HG03342 (cell line): ENCODE measurements at regions not wholly inside any gene's neighbourhood (a gene's known extent, or its start where the extent isn't known, plus 50 kb on each side); places are given as distances from the start of the nearest gene placed in this dataset.

ENCODE experiments used
- ATAC-seq: cut with Tn5 transposase; IDR thresholded peaks from one replicate; pipeline ENCODE4 v1.9.1; 2021; ENCODE audit warnings: mild to moderate bottlenecking, moderate library complexity; ENCODE audit not compliant: unreplicated experiment

DNA sequence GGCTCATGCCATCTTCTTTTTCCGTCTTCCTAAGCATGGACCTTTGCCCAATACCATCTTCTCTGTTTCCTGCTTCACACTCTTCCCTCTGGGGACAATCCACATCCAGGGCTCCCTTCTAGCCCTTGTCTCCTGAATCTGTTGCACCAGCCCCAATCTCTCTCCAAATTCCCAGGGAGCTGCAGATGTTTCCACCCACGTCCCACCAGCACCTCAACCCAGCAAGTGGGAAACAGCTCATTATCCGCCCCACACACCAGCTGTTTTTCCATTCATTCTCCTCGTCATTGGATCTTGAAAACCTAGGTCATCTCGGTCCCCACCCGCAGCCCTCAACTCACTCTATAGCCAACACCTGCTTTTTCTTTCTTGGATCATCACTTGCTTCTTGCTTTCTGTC lies 185.0 kb upstream of the CDYL start:
- ATAC-seq = no peak

DNA sequence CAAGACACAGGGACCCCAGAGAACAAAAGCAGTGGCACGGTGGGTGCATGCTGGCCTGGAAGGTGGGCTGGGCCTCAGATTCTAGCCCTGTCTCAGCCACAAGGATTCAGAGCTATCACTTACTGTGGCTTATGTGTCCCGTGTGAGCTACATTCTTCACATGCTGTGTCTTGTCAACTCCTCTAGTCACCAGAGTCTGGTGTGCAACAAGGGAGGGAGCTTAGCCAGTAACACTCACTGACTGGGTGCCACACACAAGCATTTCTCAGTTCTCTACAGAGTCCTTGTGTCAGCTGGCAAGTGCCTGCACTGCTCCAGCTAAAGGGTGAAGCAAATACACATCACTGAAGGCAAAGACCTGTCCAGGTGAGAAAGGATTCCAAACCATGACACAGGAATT lies 186.9 kb upstream of the CDYL start:
- no peak for ATAC-seq

DNA sequence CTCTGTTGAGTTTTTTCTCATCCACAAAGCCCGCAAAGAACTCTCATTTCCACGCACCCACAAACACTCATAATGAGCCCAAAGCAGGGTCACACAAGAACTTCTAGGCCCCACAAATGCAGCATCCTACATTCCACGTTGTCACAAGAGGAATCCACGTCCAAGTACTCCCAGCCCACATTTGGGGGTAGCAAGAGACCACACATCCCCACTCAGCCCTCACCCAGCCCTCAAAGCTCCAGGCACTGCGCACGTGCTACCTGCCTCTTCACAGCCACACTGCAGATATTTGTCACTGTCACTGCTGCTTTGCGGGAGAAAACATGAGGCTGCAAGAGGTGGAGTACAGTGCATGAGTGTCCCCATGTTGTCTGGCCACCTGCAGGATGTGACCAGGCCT lies 187.6 kb upstream of the CDYL start:
- ATAC-seq = no peak

- ATAC-seq = no peak
Measured at GRCh38 chr6:4588163-4588562, 188.0 kb upstream of the CDYL start.

DNA sequence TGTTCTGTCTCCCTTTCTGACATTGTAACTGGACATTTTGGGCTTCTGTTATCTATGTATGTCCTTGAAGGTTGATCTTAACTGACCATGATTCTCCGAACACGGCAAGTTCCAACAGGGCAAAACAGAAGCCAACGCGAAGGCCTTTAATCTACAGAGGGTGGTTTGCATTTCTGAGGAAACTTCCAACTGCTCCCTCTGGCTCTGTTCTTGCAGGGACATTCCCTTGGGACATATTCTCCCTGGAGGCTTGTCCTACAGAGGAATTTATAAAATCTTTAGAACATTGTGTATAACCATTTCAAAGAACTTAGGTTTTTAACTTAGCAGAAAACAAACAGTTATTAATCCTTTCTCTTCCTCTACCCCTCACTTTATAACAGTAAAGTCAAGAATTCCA lies 189.0 kb upstream of the CDYL start:
- ATAC-seq = no peak

DNA sequence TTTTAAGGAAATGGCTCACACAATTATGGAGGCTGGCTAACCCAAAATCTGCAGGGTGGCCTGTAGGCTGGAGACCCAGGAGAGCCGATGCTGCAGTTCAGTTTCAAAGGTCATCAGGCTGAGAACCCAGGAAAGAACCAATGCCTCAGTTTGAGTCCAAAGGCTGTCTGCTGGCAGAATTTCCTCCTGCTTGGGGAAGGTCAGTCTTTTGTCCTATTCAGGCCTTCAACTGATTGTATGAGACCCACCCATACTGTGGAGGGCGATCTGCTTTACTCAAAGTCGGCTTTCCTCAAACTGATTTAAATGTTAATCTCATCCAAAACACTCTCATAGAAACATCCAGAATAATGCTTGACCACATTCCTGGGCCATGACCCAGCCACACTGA lies 189.7 kb upstream of the CDYL start:
- ATAC-seq = no peak

DNA sequence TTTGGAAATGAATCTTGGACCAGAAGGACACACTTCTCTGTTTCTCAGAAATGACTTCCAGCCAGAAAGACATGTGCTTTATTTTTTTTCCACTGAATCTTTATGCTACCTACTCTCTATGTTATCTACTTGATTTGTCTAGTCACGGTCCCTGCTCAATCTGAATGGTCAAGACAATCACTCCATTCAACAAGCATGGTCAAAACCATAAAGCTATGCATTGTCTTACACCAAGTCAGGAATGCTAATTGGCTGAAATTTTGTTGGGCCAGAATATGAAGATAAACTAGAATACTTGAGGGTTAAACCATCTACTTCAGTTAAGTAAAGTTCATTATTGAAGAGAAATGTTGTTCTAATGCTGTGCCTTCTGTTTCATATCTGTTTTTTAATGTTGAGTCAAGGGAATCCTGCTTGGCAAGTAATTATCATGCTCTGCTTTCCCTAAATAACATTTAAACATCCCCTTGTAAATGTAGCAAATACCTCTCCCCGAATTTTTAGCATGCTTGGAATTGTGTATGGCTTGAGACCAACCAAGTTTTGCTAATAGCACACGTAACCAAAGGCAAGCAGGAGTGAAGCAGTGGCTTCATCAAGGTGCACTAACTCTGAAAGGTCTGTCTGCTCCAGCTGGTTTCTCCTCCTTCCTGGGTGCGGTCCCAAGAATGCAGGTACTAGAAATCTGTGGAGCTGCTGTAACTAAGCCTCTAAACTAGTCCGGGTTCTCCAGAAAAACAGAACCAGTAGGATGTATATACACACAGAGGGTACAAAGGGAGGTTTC lies 190.3 kb upstream of the CDYL start:
- ATAC-seq = no peak

DNA sequence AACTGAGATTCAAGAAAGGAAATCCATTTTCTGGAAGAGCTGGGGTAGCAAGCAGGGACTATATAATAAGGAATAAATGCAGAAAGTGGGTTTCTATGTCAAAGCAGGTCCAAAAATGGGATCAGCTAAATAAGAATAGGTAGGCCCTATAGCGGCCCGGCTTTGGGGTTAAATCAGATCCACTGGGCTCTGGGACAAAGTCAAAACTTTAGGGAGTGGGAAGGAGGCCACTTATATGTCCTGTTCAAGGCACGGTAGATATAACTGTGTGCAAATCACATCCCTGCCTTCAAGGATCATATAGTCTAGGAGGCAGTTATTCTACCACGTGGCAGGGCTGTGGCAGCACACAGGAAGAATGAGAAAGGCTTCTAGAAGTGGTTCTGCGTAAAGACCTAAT lies 191.4 kb upstream of the CDYL start:
- no peak for ATAC-seq

DNA sequence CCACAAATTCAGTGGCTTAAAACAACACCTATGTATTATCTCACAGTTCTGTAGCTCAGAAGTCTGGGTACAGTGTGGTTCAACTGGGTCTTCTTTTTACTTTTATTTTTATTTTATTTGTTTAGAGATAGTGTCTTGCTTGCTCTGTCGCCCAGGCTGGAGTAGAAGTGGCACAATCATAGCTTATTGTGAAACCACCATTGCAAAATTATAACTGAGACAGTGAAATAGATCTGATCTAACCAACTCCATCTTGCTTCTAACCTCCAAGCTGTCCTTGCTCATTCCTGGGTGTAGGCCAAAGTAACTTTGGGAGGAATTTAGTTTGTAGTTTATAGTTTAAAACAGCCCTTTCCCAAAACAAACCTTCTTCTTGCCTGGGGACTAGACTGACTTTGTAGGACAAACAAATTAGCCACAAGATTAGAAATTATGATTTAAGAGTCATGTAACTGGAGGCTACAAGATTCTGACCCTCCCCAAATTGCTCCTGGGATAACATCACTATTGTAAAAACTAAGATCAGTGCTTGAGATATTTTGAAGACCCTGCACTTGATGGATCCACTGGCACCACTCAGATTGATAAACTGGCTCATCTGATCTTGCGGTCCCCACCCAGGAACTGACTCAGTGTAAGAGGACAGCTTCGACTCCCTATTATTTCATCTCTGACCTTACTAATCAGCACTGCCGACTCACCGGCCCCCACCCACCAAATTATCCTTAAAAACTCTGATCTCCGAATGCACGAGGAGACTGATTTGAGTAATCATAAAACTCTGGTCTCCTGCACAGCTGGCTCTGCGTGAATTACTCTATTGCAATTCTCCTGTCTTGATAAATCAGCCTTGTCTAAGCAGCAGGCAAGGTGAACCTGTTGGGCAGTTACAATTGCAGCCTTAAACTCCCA lies 193.4 kb upstream of the CDYL start:
- no peak for ATAC-seq

DNA sequence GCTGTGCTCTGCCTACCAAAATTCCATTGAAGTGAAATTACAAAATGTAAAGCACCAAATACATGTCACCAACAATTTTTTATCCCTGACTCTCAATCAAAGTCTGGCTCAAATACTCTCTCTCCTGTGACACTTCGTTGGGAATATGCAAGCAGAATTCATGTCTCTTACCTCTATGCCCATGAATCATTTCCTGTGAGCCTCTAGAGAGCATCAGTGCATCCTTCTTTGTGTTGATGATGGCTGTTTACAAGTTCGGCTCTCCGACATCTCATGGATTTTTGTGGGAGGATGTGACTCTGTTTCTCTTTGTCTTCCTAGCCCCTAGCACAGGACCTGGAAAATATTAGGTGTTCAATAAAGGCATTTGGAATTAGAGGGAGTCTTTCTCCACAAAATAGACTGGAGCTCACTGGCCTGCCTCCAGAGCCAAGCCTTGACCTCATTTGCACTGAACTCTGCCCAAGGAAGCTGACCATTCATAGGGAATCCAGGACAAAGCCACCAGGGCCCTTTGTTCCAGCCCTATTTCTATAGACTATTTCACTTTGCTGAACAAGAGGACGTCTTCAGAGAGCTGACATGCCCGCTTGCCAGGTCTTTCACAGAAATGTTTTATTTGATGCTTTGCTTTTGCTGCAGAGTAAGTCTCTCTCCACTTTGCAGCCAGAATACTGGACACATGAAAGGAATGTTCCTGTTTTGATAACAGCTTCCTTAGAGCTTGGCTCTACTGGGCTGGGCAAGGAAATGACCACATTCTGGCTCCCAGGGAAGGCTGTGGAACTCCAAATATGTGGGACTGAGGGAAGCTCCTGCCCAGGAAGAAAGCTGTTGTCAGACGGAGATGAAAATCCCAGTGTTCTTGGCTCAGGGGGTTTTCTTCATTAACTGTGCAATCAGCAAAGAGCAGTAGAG lies 194.5 kb upstream of the CDYL start:
- ATAC-seq = no peak

DNA sequence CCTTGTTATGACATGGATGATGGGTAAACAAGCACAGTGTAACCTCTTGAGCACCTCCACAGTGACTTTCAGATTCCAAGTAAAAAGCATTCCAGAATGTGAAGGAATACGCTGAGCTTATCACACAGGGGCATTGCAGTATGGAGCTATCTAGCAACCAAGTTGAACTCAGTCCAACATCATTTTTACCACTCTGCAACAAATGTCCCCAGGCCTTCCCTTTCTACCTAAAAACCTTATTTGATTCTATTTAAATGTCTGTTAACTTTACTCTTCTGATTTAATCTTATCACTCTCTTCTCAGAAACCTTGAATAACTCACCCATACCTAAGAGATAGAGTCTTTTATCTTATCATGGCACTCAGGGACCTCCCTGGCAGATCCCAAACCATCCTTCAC lies 195.8 kb upstream of the CDYL start:
- ATAC-seq = no peak

DNA sequence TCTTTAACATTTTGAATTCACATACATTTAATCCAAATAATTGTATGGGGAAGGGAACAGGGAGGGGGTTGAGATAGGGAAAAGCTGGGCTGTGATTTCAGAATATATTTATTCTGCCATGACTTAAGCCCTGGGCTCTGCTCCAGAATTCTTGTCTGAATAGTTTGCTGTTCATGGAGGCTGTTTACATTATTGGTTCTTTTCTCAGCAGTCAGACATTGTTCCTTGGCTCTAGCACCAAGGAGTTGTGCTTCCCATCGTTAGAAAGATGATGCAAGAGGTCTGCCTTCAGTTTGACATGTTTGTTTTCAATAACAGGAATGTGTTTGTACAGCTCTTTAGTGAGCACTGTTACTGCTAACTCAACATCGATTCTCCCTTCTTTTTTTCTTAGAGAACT lies 198.8 kb upstream of the CDYL start:
- no peak for ATAC-seq

GRCh38 chr6:4575714-4576113 lies 200.5 kb upstream of the CDYL start:
- no peak for ATAC-seq

GRCh38 chr6:4574007-4574406 lies 202.2 kb upstream of the CDYL start:
- ATAC-seq = no peak

GRCh38 chr6:4571011-4571410 lies 205.2 kb upstream of the CDYL start:
- ATAC-seq = no peak

GRCh38 chr6:4568138-4568537 lies 208.1 kb upstream of the CDYL start:
- ATAC-seq = no peak

- ATAC-seq = no peak
Measured at GRCh38 chr6:4567141-4567540, 209.1 kb upstream of the CDYL start.

DNA sequence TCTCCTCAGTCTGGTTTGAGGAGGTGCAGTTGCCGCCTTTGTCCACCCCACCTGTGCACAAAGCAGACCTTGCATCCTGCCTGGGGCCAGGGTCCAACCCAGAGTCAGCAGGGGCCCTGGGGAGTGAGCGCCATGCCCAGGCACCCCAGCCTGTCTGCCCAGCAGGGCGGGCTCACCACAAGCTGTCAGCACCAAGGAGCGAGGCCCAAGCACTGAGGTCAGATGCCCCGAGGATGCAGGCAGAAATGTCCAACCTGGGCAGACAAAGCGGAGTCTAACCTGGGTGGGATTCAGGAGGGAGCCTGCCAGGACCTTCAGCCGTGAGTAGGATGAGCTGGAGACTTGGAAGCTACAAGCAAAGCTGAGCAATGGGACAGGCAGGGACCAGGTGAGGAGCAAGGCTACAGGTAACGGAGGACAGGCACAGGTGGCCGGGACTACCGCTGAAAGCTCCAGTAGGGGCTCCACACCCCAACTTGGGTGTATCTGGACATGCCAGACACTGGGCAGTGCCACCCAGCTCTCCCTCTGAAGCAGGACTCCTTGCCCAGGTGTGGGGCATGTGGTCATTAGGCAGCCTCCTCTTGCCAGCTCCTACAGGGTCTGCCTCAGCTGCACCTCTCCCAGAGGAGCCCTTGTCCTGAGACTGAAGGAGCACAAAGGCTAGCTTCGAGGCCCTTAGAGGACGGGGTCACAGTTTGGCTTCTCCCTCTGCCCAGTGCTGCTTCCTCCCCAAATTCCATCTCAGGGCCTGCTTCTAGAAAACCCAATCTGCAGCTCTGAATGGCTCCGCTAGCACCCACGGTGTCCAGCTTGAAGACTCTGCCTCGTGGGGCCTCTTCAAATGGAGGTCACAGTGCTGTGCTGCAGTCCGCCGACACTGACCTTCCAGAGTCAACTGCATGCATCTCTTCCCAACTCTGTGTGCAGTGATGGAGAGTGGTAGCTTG lies 210.6 kb upstream of the CDYL start:
- no peak for ATAC-seq

GRCh38 chr6:4564801-4565271 lies 211.4 kb upstream of the CDYL start:
- ATAC-seq = no peak

- no peak for ATAC-seq
Measured at GRCh38 chr6:4563877-4564276, 212.3 kb upstream of the CDYL start.
